ENCODE measurements at regions not wholly inside any gene's neighbourhood (a gene's known extent, or its start where the extent isn't known, plus 50 kb on each side); places are given as distances from the start of the nearest gene placed in this dataset.

GRCh38 chr7:9876053-9876452 lies 1097.6 kb upstream of the PHF14 start:
- no peak for DNase-seq

- DNase-seq, result no peak
Measured at GRCh38 chr7:9889554-9889953, 1084.1 kb upstream of the PHF14 start.

DNA sequence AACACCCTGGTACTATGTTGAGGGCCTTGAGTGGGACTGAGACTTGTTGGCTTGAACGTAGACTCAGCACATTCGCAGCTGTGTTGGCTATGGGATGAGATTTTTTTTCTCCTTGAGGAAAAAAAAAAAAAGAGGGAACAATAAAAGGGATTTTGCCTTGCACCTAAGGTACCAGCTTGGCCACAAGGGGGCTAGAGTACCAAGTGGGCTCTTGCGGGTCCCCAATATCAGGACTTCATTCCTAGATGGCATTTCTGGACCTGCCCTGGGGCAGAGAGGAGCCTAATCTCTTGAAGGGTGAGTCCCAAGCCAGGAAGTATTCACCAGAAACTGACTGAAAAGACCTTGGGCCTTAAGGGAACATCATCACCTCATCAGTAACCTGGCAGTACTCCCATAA lies 1083.6 kb upstream of the PHF14 start:
- DNase-seq, result no peak

GRCh38 chr7:9891056-9891455 lies 1082.6 kb upstream of the PHF14 start:
- no peak for DNase-seq

DNA sequence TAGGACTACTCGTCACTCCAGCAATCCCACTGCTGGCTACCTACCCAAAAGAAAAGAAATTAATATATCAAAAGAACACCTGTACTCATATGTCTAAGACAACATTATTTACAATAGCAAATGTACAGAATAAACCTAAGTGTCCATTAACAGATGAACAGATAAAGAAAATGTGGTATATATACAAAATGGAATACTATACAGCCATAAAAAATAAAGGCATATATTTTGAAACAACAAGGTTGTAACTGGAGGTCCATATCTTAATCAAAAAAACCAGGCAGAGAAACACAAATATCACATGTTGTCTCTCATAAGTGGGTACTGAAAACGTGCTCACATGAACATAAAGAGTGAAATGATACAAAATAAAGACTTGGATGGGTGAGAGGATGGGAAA lies 1073.3 kb upstream of the PHF14 start:
- no peak for DNase-seq

- DNase-seq, result no peak
Measured at GRCh38 chr7:9921326-9921725, 1052.3 kb upstream of the PHF14 start.

GRCh38 chr7:9937944-9938631 lies 1035.6 kb upstream of the PHF14 start:
- peak; percentile 53 for DNase-seq

GRCh38 chr7:9939176-9939575 lies 1034.5 kb upstream of the PHF14 start:
- DNase-seq, result peak; percentile 45

DNA sequence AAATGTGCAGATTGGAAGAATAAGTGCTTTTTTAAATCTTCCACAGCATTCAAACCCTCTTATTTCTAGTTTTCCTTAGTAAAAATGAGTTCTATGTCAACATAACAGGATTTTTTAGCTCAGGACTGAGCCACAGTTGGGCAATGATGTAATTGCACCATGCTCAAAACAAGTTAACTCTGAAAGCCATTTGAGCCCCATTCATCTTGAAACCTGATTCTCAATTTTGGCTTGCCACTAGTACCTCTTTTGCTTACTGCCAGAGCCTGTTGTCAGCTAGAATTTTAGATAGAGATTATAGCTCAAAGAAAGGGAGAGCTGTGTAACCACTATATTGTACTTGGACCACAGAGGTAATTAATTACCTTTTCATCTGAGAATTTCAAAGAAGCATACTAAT lies 1028.5 kb upstream of the PHF14 start:
- no peak for DNase-seq

- no peak for DNase-seq
Measured at GRCh38 chr7:9945857-9946256, 1027.8 kb upstream of the PHF14 start.

DNA sequence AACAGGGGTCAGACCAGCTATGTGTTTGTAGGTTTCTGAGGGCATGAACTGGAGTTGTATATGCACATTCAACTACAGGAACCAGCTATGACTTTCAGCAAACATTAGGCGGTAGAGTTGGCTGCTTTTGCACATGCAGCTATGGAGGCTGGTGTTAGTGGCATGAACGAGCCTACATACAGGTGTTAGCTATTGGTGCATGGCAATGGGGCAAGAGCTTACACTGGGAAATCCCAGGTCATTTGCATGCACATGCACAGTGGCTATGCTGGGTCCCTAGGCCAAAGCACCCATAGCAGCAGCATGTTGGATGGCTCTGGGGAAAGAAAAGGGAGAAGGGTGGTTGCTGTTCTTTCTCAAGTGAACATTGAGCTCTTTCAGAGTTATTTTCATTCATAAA lies 1018.5 kb upstream of the PHF14 start:
- no peak for DNase-seq

DNA sequence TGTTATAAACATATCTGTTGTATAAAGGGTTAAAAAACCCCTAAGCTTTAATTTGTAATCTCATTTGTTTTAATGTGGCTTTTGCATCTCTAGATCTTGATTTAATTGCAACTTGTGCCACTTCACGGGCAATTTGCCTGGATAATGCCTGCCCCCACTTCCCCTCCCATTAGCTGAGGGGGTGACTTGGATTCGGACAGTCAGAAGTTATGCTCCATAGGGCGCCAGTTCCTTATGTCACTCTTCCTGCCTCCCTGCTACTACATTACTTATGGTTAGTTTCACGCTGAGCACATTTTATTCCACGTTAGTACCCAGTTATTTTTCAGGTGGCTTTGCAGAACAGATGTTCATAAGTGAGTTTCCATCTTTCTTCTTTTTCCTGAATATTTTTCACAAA lies 1015.2 kb upstream of the PHF14 start:
- no peak for DNase-seq

- DNase-seq, result no peak
Measured at GRCh38 chr7:9960460-9960859, 1013.2 kb upstream of the PHF14 start.

- DNase-seq, result no peak
Measured at GRCh38 chr7:9961161-9961922, 1012.3 kb upstream of the PHF14 start.

DNA sequence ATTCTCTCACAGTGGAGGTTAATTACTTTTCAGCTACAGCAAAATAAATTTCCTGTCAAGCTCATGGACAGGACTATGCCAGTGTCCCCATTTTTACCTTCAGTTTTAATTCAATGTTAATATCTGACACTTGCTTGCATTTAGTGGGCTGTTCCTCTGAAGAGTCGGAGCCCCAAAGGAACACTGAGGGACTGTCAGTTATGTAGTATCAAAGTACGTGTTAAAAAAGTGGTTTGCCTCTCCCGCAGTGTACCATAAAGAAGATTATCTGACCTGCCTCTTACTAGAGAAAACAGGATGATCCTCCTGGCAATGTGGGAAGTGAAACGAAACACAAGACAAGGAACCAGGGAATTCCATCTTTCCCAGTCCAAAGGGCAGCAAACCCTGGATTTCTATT lies 1010.9 kb upstream of the PHF14 start:
- DNase-seq, result no peak

- DNase-seq, result no peak
Measured at GRCh38 chr7:9978106-9979064, 995.3 kb upstream of the PHF14 start.

- DNase-seq, result peak; percentile 49
Measured at GRCh38 chr7:9981742-9982349, 991.8 kb upstream of the PHF14 start.

DNA sequence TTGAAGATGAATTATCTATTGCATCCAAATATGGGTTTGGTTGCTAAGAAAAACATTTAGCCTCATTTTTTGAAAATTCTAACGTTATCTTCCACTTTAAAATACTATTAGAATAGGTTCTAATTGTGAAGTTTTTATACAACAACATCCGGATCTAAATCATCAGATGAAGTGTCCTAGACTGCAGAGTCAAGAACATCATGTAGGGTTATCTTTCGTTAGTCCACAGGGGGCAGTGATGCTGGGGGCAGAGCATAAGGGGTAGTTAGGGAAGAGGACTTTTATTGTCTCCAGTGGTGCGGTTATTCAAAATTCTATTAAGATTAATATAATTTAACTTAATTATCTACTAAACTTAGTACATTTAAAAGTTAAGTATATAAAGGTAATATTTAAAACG lies 990.6 kb upstream of the PHF14 start:
- no peak for DNase-seq

DNA sequence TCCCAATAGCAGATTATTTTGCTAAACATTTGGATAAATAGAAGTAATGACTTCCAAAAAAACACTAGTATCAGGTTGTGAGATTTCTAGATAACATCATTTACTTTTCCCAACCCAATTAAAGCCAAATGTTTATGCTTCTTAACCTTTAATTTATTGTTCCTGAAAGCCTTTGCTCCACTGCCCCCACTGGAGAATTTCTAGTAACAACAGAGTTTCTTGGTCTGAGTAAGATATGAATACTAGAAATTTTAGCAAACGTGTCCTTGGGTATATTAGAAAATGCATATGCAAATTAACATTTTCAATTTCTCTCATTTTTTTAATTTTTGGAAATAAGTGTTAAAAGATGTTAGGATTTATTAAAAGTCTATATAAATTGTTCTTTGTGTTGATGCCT lies 958.0 kb upstream of the PHF14 start:
- DNase-seq, result no peak

DNA sequence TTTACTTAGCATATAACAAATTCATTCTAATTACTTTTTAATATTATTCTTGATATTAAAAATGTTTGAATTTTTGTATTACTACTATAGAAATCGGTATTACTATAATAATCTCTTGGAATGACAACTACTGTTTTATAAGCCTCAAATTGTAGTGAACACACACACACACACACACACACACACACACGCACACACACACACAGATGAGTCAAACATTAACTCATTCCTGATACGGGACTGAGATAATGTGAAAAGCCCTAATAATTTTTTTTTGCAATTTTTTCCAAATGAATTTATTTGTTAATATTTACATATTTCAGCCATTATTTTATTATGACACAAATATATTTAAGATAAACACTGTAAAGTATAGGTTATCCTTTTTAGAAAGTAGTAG lies 951.2 kb upstream of the PHF14 start:
- DNase-seq, result no peak

GRCh38 chr7:10022957-10023356 lies 950.7 kb upstream of the PHF14 start:
- no peak for DNase-seq

GRCh38 chr7:10034843-10035556 lies 938.7 kb upstream of the PHF14 start:
- no peak for DNase-seq

Data from OCI-M1 (cell line).